NCI-H2196 treated with DMSO at 0.1 percent for 48 hours (cell line): ENCODE measurements at regions not wholly inside any gene's neighbourhood (a gene's known extent, or its start where the extent isn't known, plus 50 kb on each side); places are given as distances from the start of the nearest gene placed in this dataset.

ENCODE experiments used
- DNase-seq: peaks from one replicate; lab custom pipeline; 2025; ENCODE audit not compliant: unreplicated experiment; lab: John Stamatoyannopoulos, UW

DNA sequence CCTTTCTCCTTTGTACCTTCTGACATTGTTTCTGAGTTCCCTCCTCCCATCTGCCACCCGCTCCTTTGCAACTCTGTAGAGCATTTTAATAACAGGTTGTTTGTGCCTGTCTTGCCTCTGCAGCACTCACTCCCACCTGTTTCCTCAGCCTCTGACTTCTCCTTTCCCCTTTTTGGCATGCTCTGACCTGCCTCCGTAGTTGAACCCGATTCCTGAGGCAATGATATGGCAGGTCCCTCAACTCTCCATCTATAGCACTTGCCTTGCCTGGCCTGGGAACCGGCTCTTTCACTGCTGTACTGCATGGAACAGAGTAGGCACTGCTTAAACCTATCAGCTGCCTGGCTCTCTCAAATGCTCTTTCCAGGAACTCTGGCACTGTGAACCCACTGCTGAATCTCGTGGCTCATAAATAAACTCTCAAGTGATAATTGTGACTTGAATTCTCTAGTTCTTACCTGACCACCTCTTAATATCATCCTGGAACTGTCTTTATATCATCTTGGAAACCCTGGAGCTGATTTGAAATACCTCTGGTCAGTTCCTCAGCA lies 50.3 kb downstream of the UTRN start:
- no peak for DNase-seq

- no peak for DNase-seq
Measured at GRCh38 chr6:144335914-144336313, 50.8 kb downstream of the UTRN start.

GRCh38 chr6:144336900-144337299 lies 51.8 kb downstream of the UTRN start:
- no peak for DNase-seq

DNA sequence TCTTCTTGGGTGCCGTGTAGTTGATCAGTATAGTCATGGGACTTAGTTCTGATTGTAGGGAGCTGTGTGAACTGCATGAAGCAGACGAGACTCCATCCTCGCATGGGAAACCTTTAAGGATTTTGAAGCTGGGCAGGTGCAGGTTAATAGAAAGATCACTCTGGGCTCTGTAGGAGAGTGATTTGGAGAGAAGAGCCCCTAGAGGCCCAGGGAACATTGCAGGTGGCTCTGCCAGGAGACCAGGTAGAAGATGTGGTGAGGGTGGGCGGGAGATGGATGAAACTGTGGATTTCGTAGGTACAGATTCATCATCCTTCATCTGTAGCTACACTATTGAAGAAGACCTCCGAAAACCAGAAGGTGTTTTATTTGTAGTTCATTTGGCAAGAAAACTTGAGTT lies 53.3 kb downstream of the UTRN start:
- DNase-seq = no peak

DNA sequence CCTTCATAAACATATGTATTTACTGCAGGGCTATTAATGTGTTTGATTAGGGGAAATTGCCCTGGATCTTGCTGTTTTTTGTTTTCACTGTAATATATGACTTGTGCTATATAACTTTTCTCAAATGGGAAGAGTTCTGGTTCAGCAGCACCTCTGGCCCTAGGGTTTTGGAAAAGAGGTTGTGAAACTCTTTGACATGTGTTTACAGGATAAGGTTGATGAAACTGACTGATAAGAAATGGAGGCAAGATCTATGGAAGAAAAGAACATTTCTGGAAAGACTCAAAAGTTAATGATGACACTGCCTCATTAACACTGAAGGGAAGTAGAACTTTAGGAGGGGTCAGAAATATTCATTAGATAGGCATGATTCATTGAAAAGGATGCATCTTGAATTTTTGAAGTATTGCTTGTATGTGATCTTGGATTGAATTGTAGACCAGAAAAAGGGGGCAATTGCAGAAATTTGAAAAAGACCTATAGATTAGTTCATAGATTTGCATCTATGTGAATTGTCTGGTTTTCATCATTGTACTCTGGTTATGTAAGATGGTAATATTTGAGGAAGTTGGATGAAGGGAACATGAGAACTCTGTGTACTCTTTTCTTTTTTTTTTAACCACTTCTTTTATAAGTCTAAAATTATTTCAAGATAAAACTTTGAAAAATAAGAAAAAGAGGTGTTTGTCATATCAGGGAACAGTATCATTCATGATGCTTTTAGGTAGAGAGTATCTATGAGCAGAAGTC lies 54.0 kb downstream of the UTRN start:
- DNase-seq = no peak

DNA sequence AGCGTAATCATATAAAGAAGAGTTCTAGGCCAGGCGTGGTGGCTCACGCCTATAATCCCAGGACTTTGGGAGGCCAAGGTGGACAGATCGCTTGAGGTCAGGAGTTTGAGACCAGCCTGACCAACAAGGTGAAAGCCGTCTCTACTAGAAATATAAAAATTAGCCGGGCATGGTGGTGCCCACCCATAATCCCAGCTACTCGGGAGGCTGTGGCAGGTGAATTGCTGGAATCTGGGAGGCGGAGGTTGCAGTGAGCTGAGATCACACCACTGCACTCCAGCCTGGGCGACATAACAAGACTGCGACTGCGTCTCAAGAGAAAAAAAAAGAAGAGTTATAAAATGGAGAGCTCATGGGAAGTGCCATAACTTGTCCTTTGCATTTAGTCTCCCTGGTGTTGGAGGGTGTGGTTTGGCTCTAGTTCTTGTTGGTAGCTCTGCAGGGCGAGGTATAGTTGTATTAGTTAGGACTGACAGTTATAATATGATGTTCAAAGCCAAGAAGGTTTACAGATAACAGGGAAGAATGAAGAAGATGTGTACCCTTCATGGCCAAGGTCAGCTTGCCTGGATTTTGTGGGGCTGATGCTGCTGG lies 54.8 kb downstream of the UTRN start:
- DNase-seq = no peak

DNA sequence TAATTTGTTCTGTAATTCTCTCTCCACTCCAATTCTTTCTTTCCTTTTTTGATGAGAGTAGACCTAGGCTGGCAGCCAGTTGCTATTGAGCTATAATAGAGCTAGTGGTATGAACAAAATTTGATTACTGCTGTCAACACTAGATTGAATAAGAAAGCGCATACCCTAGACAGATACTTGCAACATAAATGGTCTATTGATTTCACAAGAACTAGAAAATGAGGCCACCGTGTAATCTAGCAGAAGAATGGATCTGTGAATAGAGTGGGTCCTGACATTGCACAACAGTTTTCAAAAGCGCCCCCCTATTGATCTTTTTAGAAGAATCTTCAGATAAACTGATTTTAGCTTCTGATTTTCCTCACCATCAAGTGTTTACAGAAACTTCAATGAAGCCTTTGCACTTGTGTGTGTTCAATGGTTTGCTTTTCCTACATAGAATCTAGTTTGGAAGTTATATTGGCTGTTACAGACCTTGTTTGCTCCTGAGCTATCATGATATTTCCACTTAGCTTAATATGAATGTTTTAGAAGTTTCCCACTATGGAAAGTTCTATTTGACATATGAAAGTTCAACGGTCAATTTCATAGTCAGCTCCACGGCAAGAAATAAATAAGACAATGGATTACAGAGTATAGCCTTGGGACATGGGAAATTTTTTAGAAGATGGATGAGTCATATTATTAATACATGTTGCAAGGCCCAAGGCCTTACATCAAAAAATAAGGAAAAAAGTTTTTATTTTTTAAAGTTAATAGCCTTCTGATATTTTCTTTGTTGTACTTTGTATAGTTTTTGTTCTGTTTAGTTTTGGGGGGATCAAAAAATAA lies 55.6 kb downstream of the UTRN start:
- DNase-seq = no peak

DNA sequence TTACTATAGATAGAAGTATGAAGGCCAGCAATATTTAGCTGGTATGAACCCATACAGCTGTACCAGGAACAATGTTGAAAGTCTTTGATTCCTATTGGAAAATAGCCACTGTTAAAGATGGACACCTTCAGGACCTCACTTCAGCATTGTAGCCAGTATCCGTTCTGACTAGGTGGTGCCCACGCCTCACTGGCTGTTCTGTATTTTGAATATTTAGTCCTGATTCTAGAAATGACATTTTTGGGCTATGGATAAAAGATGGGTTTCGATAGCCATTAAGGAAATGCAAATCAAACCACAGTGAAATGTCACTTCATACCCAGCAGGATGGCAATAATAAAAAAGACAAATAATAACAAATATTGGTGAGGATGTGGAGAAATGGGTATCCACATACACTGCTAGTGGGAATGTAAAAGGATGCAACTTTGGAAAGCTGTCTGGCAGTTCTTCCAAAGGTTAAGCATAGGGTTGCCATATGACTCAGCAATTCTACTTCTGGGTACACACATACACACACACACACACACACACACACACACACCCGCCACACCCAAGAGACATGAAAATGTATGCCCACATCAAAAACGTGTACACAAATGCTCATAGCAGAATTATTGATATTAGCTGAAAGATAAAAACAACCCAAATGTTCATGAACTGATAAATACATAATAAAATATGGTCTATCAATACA lies 56.8 kb downstream of the UTRN start:
- DNase-seq = no peak

DNA sequence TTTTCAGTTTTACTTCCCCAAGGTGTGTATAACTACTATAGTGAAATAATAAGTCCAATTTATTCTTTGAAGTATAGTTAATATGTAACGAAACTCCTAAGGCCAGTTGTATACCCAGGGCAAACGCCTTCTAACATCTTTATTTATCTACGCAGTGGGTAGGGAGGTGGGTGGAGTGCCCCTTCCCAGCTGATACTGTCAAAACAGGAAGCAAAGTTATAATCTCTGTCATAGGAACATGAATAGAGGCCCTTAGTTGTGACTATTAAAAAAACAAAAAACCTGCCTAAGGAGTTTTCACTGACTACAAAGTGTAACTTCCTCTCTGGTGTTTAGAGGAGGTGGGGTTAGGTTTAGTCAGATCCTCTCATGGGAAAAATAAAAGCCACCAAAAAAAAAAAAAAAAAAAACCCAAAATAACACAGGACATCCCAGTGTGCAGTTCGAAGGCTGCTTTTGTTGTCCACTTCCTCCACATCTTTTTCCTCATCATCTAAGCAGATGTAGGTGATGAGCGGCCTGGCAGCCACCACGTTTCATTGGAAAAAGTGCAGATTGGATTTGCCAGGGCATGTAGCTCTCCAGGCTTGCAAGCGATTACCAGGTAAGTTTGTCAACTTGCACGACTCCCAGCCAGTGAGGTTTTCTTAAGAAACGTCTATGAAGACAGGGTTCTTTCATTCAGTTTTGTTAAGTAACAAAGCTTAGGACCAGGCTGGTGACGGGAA lies 58.7 kb downstream of the UTRN start:
- no peak for DNase-seq

DNA sequence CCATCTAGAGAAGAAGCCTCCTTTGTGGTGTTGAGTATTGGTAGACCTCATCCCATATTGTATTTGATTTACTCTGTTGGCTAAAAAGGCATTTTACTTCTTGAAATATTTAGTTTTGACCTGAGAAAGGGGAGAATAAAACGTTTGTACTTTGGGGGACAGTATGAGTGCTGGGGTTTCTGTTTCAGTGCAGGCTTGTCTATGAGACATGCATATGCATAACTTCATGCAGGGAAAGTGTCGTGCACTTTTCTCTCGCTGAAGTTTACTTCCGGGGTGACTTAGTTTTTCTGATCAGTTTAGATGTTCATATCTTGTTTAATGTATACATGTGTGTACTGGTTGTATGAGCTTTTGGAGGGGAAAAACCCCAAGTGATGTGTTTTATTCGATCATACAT lies 59.5 kb downstream of the UTRN start:
- DNase-seq = no peak

DNA sequence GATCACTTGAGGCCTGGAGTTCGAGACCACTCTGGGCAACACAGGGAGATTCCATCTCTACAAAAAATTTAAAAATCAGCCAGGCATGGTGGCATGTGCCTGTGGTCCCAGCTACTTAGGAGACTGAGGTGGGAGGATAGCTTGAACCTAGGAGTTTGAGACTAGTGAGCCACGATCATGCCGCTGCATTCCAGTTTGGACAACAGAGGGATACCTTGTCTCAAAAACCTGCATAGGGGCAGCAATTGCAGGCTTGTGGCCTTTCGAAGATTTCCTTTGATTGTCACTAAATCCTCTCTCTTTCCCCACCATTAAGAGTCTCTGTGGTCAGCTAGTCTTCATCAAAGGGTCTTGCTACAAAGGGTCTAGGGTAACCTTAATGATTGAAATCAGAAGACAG lies 60.3 kb downstream of the UTRN start:
- DNase-seq = no peak

DNA sequence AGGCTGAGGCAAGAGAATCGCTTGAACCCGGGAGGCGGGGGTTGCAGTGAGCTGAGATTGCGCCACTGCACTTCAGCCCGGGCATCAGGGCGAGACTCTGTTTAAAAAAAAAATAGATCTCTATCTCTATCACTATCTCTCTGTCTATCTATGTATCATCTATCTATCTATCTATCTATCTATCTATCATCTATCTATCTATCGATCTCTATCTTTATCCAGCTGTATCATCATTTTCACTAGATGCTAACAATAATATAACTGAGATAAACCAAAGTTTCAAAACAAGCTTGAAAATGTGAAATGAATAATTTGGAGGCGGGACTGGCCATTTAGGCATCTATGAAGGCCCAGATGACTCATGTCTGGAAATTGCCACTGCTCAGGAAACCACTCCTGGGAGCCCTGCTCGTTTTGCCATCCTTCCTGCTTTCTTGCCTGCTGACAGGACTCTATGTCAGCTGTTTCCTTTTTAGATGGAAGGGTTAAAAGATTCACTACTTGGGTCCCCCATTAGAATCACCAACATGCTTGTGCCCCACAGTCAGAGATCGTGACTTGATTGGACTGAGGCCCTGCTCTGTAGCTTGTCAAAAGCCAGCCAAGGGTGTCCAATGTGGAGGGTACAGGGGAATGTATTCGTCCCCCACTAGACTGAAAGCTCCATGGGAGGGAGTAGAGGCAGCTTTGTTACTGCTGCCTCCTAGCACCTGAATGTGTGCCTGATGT lies 61.7 kb downstream of the UTRN start:
- DNase-seq = no peak

GRCh38 chr6:144347448-144347759 lies 62.3 kb downstream of the UTRN start:
- DNase-seq = no peak

- DNase-seq = no peak
Measured at GRCh38 chr6:144347933-144348332, 62.8 kb downstream of the UTRN start.

DNA sequence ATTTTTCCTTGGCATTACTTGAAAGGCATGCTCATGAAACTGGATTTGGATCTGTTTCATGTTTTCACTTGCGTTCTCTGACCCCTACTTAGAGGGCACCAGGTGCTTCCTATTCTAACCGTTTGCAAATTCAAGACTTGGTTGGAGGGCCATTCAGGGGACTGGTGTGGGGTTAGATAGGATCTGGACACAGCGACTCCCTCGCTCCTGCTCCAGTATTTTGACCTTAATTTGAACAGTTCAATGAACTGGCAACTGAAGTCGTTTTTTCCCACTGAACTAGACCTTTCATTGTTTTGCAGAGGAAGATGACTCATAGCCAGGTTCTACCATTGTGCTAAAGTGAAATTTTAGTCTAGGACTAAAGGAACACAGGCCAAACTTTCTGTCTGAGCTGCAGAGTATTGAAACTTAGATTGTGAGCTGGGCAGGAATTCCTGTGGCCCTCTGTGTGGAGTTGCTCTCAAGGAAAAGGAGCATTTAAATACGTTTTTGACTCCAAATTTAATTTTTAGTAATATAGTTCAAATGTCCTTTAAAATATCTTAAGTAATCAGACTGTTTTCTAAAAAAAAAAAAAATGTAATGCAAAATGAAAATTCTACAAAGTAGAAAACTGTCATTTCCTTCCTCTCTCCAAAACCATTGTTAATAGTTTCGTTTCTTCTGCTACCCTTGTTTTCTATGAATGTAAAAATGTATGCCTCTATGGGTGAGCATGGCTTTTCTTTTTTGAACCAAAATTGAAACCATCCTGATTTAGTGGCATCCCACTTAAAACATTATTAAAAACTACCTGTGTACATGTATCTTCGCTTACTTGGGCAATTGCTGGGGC lies 64.8 kb downstream of the UTRN start:
- no peak for DNase-seq

GRCh38 chr6:144350528-144350880 lies 65.4 kb downstream of the UTRN start:
- no peak for DNase-seq

DNA sequence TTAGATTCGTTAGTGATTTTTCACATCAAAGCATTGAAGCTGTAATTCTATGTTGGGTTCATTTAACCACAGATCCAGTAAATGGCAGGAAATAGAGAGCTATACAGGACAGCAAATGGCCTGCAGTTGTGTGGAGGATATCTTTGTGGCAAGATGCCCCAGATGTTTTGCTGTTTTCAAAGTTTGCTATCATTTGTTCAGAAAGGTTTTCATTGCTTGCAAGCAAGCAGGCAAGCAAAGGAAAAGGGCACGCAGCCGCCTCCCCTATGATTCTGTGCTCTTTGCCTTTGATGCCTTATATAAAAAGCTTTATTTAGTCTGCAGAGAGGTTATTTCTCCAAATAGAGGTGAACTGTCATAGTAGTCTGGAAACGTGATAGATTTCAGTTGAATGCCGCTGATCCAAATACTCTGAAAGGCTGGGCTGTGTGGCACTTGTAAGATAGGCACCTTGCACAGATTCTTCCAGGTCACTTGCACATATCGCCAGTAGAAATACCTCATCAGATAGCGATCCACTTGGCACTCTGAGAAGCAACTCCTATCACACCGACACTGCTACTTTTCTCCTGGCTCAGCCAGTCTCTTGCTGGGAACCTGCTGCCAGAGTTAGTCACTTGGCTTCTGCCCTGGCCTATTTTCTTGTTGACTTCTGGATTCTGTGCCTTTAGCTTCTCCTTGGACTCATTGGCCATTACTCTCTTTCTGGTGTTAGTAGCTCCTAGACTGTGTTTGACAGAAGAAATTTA lies 66.4 kb downstream of the UTRN start:
- DNase-seq = no peak

- no peak for DNase-seq
Measured at GRCh38 chr6:144352331-144352730, 67.2 kb downstream of the UTRN start.
